ENCODE measurements at regions not wholly inside any gene's neighbourhood (a gene's known extent, or its start where the extent isn't known, plus 50 kb on each side); places are given as distances from the start of the nearest gene placed in this dataset.

- TF ChIP-seq EZH2phosphoT487 (IDR thresholded peaks at IDR 0.05; ENCODE audit: insufficient read depth, low read depth) (no peak), EZH2 (IDR thresholded peaks at IDR 0.05; ENCODE audit: insufficient read depth, poor library complexity, severe bottlenecking) (no peak)
Observed at GRCh38 chr6:868201-868600, 175.3 kb upstream of the EXOC2 start.

Data from GM23248 (cell line).